Adrenal gland (tissue), 5 donors: ENCODE measurements at regions not wholly inside any gene's neighbourhood (a gene's known extent, or its start where the extent isn't known, plus 50 kb on each side); places are given as distances from the start of the nearest gene placed in this dataset.

Experiments
- CTCF ChIP-seq, 6 experiments: fragments of 450-650 bp in 4 of 6; fragments of 200-600 bp in 2 of 6; sonication (generic) in 1 of 6; IDR thresholded peaks; 1 replicate in 5 of 6; 2 replicates in 1 of 6; pipeline versions ENCODE4 v1.5.1 to v1.8.0; 2016 to 2021; ENCODE audit warnings: antibody characterized with exemption in 6 of 6, mild to moderate bottlenecking in 2 of 6, moderate library complexity in 1 of 6
- POLR2A ChIP-seq, 2 donors: fragments of 450-650 bp; IDR thresholded peaks; one replicate each; pipeline ENCODE4 v1.6.1; 2017; ENCODE audit warnings: antibody characterized with exemption in 2 of 2, mild to moderate bottlenecking in 2 of 2, moderate library complexity in 1 of 2
- donor health status: DM: no; HTN: no; CAD: no.

GRCh38 chr5:56607551-56607950 is 207.8 kb upstream of the MAP3K1 start:
- TF ChIP-seq CTCF (IDR thresholded peaks at IDR 0.05) (no peak), POLR2A (IDR thresholded peaks at IDR 0.05) (no peak)
